Thymus (tissue), 11 donors: ENCODE measurements at regions not wholly inside any gene's neighbourhood (a gene's known extent, or its start where the extent isn't known, plus 50 kb on each side); places are given as distances from the start of the nearest gene placed in this dataset.

Source experiments
- DNase-seq, 9 donors: peaks; one replicate each; pipeline ENCODE4 v3.0.0-alpha.2; 2013; ENCODE audit warnings: low spot score in 9 of 9, low read depth in 6 of 9, missing footprints in 1 of 9
- H3K27ac ChIP-seq, 2 donors: one replicate each; pipeline ENCODE4 v1.5.1; 2013; ENCODE audit warnings: control low read depth in 1 of 2, low read depth in 1 of 2, low read length in 1 of 2, mild to moderate bottlenecking in 1 of 2, moderate library complexity in 1 of 2
- H3K27me3 ChIP-seq, 2 donors: one replicate each; pipeline ENCODE4 v1.5.1; 2013; ENCODE audit warnings: low read length in 1 of 2; ENCODE audit not compliant: control insufficient read depth in 2 of 2, insufficient read depth in 1 of 2
- H3K36me3 ChIP-seq, 2 donors: one replicate each; pipeline ENCODE4 v1.5.1; 2013; ENCODE audit warnings: low read length in 1 of 2, mild to moderate bottlenecking in 1 of 2, moderate library complexity in 1 of 2; ENCODE audit not compliant: control insufficient read depth in 2 of 2, insufficient read depth in 2 of 2
- H3K4me1 ChIP-seq, 2 donors: one replicate each; pipeline ENCODE4 v1.5.1; 2013; ENCODE audit warnings: low read length in 2 of 2; ENCODE audit not compliant: control insufficient read depth in 2 of 2, insufficient read depth in 2 of 2
- H3K4me3 ChIP-seq, 2 donors: one replicate each; pipeline ENCODE4 v1.5.1; 2013; ENCODE audit warnings: low read length in 2 of 2, control low read depth in 1 of 2, mild to moderate bottlenecking in 1 of 2
- H3K9me3 ChIP-seq, 2 donors: one replicate each; pipeline ENCODE4 v1.5.1; 2013; ENCODE audit warnings: low read length in 1 of 2, mild to moderate bottlenecking in 1 of 2; ENCODE audit not compliant: control insufficient read depth in 2 of 2, insufficient read depth in 1 of 2
- WGBS: extraction: QIAGEN DNeasy Blood & Tissue Kit; methylation state at CpG from one replicate; pipeline ENCODE4 v1.1.7; 2013; 5-methylcytosine and 5-hydroxymethylcytosine counted together
- donor health status: healthy.

DNA sequence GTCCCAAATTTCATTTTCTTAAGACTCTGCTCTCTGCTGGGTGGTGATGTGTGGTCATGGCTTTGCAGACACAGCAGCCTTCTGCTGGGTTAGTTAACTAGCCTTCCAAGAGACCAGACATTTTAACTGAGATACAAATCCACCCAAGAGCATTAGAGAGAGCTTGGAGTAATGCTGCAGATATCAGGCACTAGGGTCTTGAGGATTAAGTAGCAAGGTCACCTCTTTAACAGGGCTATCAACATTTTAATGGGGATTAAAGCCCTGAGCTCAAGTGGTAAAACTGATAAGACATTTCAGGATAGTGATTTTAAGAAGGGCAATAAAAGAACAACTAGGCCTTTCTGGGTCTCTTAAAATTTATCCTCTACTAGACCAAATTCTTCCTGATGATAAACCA is 461.2 kb downstream of the MEIS1 start:
- H3K4me1 ChIP-seq = no peaks in the 10 kb centered on the region
- DNase-seq = no peak
- no peak overlapping the region for H3K4me3 ChIP-seq
- H3K27ac ChIP-seq = no peak overlapping the region
- no peaks in the 10 kb centered on the region for H3K9me3 ChIP-seq
- no peaks in the 10 kb centered on the region for H3K36me3 ChIP-seq
- no peaks in the 10 kb centered on the region for H3K27me3 ChIP-seq

DNA sequence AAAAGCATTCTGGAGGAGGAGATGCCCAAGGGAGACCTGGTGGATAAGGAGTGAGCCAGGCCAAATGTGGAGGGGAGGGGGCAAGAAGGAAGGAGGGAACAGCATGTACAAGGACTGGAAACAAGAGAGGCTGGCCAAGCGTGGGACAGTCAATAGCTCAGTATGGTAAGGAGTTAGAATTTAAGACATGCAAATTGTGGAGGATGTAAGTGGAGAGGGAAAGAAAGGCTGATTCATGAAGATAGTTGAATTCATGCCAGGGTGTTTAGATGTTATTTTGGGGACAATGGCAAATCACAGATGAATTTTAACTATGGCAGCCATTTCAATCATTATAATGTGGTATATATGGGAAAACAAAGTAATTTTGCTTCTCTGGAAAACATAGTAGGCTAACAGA is 462.3 kb downstream of the MEIS1 start:
- Histone ChIP-seq H3K36me3 (no peaks in the 10 kb centered on the region), H3K27ac (no peak overlapping the region), H3K4me3 (no peak overlapping the region), H3K9me3 (no peaks in the 10 kb centered on the region), H3K27me3 (no peaks in the 10 kb centered on the region), H3K4me1 (no peaks in the 10 kb centered on the region)
- DNase-seq = no peak
- 98% methylated on average over 1 of the region's 1 CpG for WGBS

DNA sequence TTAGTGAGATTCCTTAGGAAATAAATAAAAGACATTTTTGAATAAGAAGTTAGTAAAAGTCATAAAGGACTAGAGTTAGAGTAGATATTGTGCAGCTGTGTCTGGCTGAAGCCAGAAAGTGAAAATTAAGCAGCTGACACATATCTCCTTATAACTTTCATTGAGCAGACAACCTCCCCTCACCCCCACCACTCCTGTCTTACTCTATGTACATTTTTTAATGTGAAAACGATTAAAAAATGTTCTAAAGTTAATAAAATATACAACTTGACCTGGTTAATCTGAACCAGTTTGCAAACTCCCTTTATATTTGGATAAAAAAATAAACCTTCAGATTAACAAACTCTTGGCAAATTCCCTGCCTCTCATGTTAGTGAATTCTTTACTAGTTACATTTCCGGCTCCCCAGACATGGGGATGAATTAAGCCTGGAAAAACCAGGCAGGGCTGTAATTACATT is 462.8 kb downstream of the MEIS1 start:
- H3K27ac ChIP-seq = no peak overlapping the region
- H3K4me1 ChIP-seq = no peaks in the 10 kb centered on the region
- no peak overlapping the region for H3K4me3 ChIP-seq
- no peaks in the 10 kb centered on the region for H3K27me3 ChIP-seq
- H3K36me3 ChIP-seq = no peaks in the 10 kb centered on the region
- no peaks in the 10 kb centered on the region for H3K9me3 ChIP-seq
- WGBS = 88% methylated on average over 2 of the region's 2 CpGs
- DNase-seq = no peak

DNA sequence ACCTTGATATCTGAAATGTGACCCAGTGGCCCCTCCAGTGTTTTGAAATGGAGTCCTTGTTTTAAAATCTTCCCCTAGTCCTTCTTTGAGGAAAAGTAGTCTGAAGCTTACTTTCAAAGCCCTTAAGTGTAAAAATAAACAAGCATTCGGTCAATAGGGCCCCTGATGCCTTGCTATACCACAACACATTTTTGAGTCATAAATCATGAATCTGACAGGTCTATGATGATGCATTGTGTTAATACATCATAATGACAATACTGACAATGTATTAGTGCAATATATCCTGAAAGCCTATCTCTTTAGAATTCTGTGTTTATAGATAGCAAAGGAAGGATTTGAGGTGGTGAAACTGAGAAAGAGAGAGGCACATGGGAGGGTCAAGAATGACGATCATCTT is 464.2 kb downstream of the MEIS1 start:
- no peaks in the 10 kb centered on the region for H3K36me3 ChIP-seq
- H3K27ac ChIP-seq = no peak overlapping the region
- no peaks in the 10 kb centered on the region for H3K4me1 ChIP-seq
- DNase-seq = no peak
- WGBS = 90% methylated on average over 2 of the region's 2 CpGs
- no peaks in the 10 kb centered on the region for H3K9me3 ChIP-seq
- H3K27me3 ChIP-seq = no peaks in the 10 kb centered on the region
- no peak overlapping the region for H3K4me3 ChIP-seq

DNA sequence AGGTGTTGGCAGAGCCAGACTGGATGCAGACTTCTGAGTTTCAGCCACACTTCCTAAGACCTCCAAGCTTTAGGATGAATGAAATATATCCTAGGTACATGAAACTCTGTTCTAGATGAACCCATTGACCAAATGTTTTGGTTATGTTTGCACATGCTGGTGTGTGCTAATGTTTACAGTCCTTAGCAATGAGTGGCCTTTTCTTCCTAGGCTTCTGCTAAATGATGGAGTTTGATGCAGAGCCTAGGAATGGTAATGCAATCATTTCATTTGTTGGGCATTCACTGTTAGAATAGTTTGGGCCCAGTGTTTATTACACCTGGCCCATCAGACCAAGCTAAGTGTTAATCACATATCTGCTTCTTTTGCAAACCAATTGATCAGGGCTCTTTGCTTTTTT is 464.7 kb downstream of the MEIS1 start:
- no peak for DNase-seq
- Histone ChIP-seq H3K27ac (no peak overlapping the region), H3K27me3 (no peaks in the 10 kb centered on the region), H3K36me3 (no peaks in the 10 kb centered on the region), H3K4me1 (no peaks in the 10 kb centered on the region), H3K9me3 (no peaks in the 10 kb centered on the region), H3K4me3 (no peak overlapping the region)

DNA sequence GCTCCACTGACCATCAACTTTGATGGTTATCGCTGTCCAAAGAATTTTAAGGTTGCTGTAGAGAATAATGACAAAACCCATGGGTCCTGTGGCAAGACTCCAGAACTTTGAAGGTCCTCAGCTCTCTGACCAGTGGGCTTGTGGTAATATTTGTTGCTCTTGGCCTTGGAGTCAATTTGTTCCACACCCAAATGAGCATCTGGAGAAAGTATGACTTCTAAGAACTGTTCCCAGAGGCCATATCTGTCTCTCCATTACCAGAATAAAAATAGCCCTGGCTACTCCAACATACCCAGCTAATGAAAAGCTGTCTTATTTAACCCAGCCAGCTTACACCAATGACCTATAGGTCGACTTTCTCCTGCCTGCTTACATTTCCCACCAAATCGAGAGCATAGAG is 466.4 kb downstream of the MEIS1 start:
- no peaks in the 10 kb centered on the region for H3K27me3 ChIP-seq
- no peak overlapping the region for H3K4me3 ChIP-seq
- no peaks in the 10 kb centered on the region for H3K9me3 ChIP-seq
- 91% methylated on average over 3 of the region's 3 CpGs for WGBS
- H3K4me1 ChIP-seq = no peaks in the 10 kb centered on the region
- no peaks in the 10 kb centered on the region for H3K36me3 ChIP-seq
- DNase-seq = no peak
- no peak overlapping the region for H3K27ac ChIP-seq

DNA sequence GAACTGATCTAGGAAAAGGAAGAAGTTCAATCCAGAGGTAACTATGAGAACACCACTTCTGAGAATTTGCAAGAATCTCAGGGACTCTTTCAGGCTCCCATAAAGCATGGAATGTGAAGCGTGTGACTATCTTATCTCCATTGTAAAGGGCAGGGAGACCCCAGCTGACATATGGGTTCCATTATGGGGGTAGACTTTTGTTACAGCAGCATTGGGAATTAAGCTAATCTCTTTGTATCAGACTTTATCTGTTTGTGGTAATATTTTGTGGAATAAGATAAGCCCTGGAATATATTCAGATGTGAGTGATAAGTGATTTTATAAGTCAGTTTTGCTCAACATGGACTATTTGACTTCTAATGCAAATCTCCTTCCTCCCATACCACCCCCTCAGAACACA is 468.3 kb downstream of the MEIS1 start:
- WGBS = 96% methylated on average over 1 of the region's 1 CpG
- DNase-seq = no peak
- Histone ChIP-seq H3K27me3 (no peaks in the 10 kb centered on the region), H3K27ac (no peak overlapping the region), H3K36me3 (no peaks in the 10 kb centered on the region), H3K4me3 (no peak overlapping the region), H3K4me1 (no peaks in the 10 kb centered on the region), H3K9me3 (no peaks in the 10 kb centered on the region)

DNA sequence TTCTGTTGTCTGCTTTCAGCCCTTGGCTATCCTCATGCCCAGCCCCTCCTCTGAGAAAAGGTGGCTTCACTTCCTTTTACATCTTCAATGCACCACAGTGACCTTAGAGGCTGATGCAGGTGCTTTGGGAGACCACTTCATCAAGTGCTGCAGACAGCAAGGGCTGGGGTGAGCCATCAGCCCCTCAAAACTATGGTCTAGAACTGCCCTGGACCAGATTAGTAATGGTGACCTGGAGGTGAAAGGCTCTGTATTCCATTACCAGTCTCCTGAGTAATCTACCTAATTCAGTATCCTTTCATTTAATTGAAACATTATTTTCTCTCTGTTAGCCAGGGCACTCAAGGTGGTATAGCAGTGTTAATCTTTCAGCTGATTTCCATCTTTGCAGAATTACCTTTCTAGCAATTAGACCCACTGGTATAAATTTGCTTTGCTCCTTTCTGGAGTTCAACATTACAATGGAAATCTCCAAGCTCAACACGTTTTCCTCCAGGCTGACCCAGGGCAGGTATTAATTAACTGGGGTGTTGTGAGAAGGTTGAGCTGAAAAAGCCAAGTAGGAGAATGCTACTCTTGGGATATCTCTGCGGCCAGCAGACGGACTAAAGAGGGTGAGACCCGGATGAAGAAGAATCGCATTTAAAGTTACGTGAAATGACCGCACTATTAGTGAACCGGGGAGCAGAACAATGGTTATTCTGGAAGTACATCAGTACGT is 469.0 kb downstream of the MEIS1 start:
- Histone ChIP-seq H3K27me3 (no peaks in the 10 kb centered on the region), H3K36me3 (no peaks in the 10 kb centered on the region), H3K27ac (no peak overlapping the region), H3K9me3 (no peaks in the 10 kb centered on the region), H3K4me1 (no peaks in the 10 kb centered on the region), H3K4me3 (no peak overlapping the region)
- 97% methylated on average over 9 of the region's 9 CpGs for WGBS
- DNase-seq = no peak

DNA sequence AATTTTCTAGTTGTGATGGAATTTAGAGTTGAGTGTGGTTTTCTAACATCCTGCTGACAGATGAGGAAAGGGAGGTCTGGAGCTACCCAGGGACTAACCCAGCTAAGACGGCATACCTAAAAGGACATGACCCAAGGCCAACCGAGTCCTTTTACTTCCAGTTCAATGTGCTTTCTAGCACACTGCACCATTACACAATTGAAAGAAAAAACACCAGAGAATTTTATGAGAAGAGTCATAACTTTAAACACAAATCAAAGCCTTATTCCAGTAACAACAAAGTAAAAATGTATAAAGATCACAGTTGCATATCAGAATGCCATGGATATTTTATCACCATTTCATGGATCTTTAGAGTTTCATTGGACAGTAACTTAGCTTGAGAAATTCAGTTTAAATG is 480.3 kb downstream of the MEIS1 start:
- H3K36me3 ChIP-seq = no peaks in the 10 kb centered on the region
- no peak overlapping the region for H3K27ac ChIP-seq
- H3K4me3 ChIP-seq = no peak overlapping the region
- H3K9me3 ChIP-seq = no peaks in the 10 kb centered on the region
- H3K27me3 ChIP-seq = no peaks in the 10 kb centered on the region
- DNase-seq = no peak
- WGBS = 76% methylated on average over 2 of the region's 2 CpGs
- H3K4me1 ChIP-seq = no peaks in the 10 kb centered on the region

DNA sequence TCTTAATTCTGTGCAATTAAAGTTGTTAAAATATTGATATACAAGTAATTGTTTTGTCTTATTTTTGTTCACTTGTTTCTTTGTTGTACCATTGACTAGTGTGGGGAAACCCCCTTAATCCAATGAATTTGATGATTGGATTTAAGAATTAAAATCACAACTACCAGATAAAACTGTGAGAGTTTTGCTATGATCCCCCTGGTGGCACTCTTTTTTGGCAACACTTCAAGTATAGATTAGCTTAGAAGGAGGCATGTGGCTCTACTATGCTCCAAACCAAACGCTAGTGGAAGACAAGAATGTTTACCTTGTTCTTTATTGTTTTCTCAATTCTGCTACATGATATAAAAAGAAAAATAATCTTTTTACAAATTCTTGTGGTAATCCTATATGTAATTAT is 477.8 kb upstream of the ETAA1 start:
- H3K4me3 ChIP-seq = no peak overlapping the region
- H3K36me3 ChIP-seq = no peaks in the 10 kb centered on the region
- DNase-seq = no peak
- H3K9me3 ChIP-seq = no peaks in the 10 kb centered on the region
- H3K27me3 ChIP-seq = no peaks in the 10 kb centered on the region
- H3K27ac ChIP-seq = no peak overlapping the region
- H3K4me1 ChIP-seq = no peaks in the 10 kb centered on the region
- 94% methylated on average over 1 of the region's 1 CpG for WGBS
